T-cell (primary cell): ENCODE measurements at regions not wholly inside any gene's neighbourhood (a gene's known extent, or its start where the extent isn't known, plus 50 kb on each side); places are given as distances from the start of the nearest gene placed in this dataset.
"Not testable (repeated sequence)": the region's sequence is repeated elsewhere in the genome, so short reads cannot be mapped to it uniquely, and the experiment has no call there.

Experiments used
- ATAC-seq, 4 experiments: fragments of 200-7000 bp in 3 of 4; fragments of 150-1000 bp in 1 of 4; cut with Tn5 transposase; replicated peaks in 1 of 4; 1 replicate in 3 of 4; 2 replicates in 1 of 4; pipeline ENCODE4 v1.10.0; 2021; ENCODE audit warnings: moderate library complexity in 3 of 4, mild to moderate bottlenecking in 2 of 4, moderate number of reproducible peaks in 1 of 4
- CTCF ChIA-PET, 2 donors: fragments of 300-600 bp; sonication (Branson Sonifier 250); formaldehyde crosslinking; loops; one replicate each; lab custom pipeline; 2022; ENCODE audit warnings: antibody characterized with exemption in 2 of 2; lab: Charles Lee
- POLR2A ChIA-PET, 2 donors: fragments of 300-600 bp; sonication (Branson Sonifier 250); formaldehyde crosslinking; loops; one replicate each; lab custom pipeline; 2022; ENCODE audit warnings: antibody characterized with exemption in 2 of 2; lab: Charles Lee
- DNase-seq, 35 experiments: peaks; one replicate each; pipeline versions ENCODE4 v3.0.0 to v3.0.0-alpha.2; 2013 to 2023
- H3K27ac ChIP-seq: one replicate; pipeline ENCODE4 v1.5.1; 2013; ENCODE audit warnings: low read length
- H3K27me3 ChIP-seq, 2 experiments: replicated peaks in 1 of 2; 1 replicate in 1 of 2; 2 replicates in 1 of 2; pipeline versions ENCODE4 v1.6.1 to v1.7.0; 2013; ENCODE audit warnings: low read length in 1 of 2, mixed read lengths in 1 of 2; ENCODE audit not compliant: control insufficient read depth in 2 of 2, insufficient read depth in 2 of 2; ENCODE audit errors: extremely low read depth in 1 of 2
- H3K36me3 ChIP-seq, 2 donors: 1 replicate in 1 of 2; 2 replicates in 1 of 2; pipeline versions ENCODE4 v1.6.1 to v1.7.0; 2013; ENCODE audit warnings: low read length in 1 of 2; ENCODE audit not compliant: control insufficient read depth in 2 of 2, insufficient read depth in 1 of 2; ENCODE audit errors: extremely low read depth in 1 of 2
- H3K4me1 ChIP-seq, 2 experiments: 1 replicate in 1 of 2; 2 replicates in 1 of 2; pipeline versions ENCODE4 v1.6.1 to v1.7.0; 2013; ENCODE audit warnings: low read length in 2 of 2, mixed read lengths in 1 of 2; ENCODE audit not compliant: insufficient read depth in 2 of 2, control insufficient read depth in 1 of 2; ENCODE audit errors: extremely low read depth in 1 of 2
- H3K4me3 ChIP-seq, 2 donors: 1 replicate in 1 of 2; 2 replicates in 1 of 2; pipeline versions ENCODE4 v1.5.1 to v1.7.0; 2013; ENCODE audit warnings: mild to moderate bottlenecking in 2 of 2, low read length in 1 of 2, moderate library complexity in 1 of 2; ENCODE audit not compliant: control insufficient read depth in 1 of 2; ENCODE audit errors: extremely low read depth in 1 of 2
- H3K9me3 ChIP-seq: 2 replicates; pipeline ENCODE4 v1.7.0; 2013
- H3K27ac Mint-ChIP-seq, 2 donors: one replicate each; pipeline ENCODE4 v1.8.0; 2020 to 2021; ENCODE audit warnings: mild to moderate bottlenecking in 2 of 2, mixed read lengths in 2 of 2
- H3K27me3 Mint-ChIP-seq, 2 donors: one replicate each; pipeline ENCODE4 v1.8.0; 2021 to 2022; ENCODE audit warnings: mixed read lengths in 2 of 2
- H3K36me3 Mint-ChIP-seq: one replicate; pipeline ENCODE4 v1.8.0; 2021; ENCODE audit warnings: mixed read lengths
- H3K4me1 Mint-ChIP-seq, 3 donors: one replicate each; pipeline ENCODE4 v1.8.0; 2020 to 2022; ENCODE audit warnings: mixed read lengths in 3 of 3, mild to moderate bottlenecking in 1 of 3
- H3K4me3 Mint-ChIP-seq, 3 donors: one replicate each; pipeline ENCODE4 v1.8.0; 2020 to 2022; ENCODE audit warnings: mild to moderate bottlenecking in 3 of 3, mixed read lengths in 3 of 3, moderate library complexity in 3 of 3
- H3K9me3 Mint-ChIP-seq, 3 donors: one replicate each; pipeline ENCODE4 v1.8.0; 2020 to 2022; ENCODE audit warnings: mixed read lengths in 3 of 3
- WGBS: methylation state at CpG from one replicate; pipeline ENCODE4 v1.1.5; 2013; ENCODE audit warnings: missing lambda C conversion rate; ENCODE audit not compliant: insufficient coverage; 5-methylcytosine and 5-hydroxymethylcytosine counted together

GRCh38 chr11:96842731-96843130, 452.9 kb downstream of the JRKL start:
- H3K4me1 ChIP-seq, result no peaks in the 10 kb centered on the region
- POLR2A ChIA-PET, result no interaction called here
- WGBS, result no CpG with 5 or more reads among the region's 1 CpG

DNA sequence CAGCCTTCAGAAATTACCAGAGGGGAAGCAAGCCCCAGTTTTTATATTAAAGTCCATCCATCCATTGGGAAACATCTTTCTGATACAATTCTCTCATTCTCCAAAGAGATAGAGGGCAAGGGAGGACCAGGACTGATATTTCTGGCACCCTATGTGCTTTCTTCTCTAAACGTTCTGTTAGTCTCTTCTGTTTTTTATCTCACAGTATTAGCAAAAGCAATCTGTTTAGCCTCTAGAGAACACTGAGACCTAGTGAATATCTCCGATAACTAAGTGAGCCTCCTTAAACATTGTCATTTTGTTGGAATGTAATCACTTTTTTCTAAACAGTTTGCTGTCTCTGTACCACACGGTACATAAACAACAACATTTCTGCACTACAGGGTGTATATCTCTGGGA, 464.6 kb downstream of the JRKL start:
- Histone ChIP-seq H3K27ac (no peak overlapping the region), H3K4me3 (no peak overlapping the region), H3K4me1 (no peaks in the 10 kb centered on the region), H3K9me3 (no peaks in the 10 kb centered on the region), H3K36me3 (no peaks in the 10 kb centered on the region), H3K27me3 (no peaks in the 10 kb centered on the region)
- DNase-seq (no peak), ATAC-seq (no peak)
- WGBS, result no CpG with 5 or more reads among the region's 3 CpGs
- Mint-ChIP-seq H3K9me3 (peaks cover 0 to 20% (median 7%) of the 10 kb centered on the region in 3 donors), H3K36me3 (no peaks in the 10 kb centered on the region), H3K27ac (no peak overlapping the region), H3K27me3 (no peaks in the 10 kb centered on the region), H3K4me1 (no peaks in the 10 kb centered on the region), H3K4me3 (no peak overlapping the region)
- CTCF ChIA-PET, result no interaction called here
- POLR2A ChIA-PET, result no interaction called here

More at GRCh38 chr11:96842731-96843130, 452.9 kb downstream of the JRKL start:
- Mint-ChIP-seq H3K27ac (no peak overlapping the region), H3K27me3 (no peaks in the 10 kb centered on the region), H3K9me3 (peaks cover 3 to 21% (median 7%) of the 10 kb centered on the region in 3 donors), H3K4me3 (no peak overlapping the region), H3K36me3 (no peaks in the 10 kb centered on the region), H3K4me1 (no peaks in the 10 kb centered on the region)
- no peak overlapping the region for H3K4me3 ChIP-seq
- DNase-seq, result no peak
- no peak for ATAC-seq
- H3K27me3 ChIP-seq, result no peaks in the 10 kb centered on the region
- H3K27ac ChIP-seq, result no peak overlapping the region
- CTCF ChIA-PET, result no interaction called here
- H3K36me3 ChIP-seq, result no peaks in the 10 kb centered on the region
- no peaks in the 10 kb centered on the region for H3K9me3 ChIP-seq

- DNase-seq, H3K4me3 Mint-ChIP-seq, H3K36me3 Mint-ChIP-seq, H3K4me1 Mint-ChIP-seq, ATAC-seq, H3K9me3 ChIP-seq, H3K4me3 ChIP-seq, H3K4me1 ChIP-seq, POLR2A ChIA-PET, CTCF ChIA-PET, H3K27ac Mint-ChIP-seq, H3K27me3 Mint-ChIP-seq, H3K36me3 ChIP-seq, H3K27me3 ChIP-seq, H3K27ac ChIP-seq: not testable (repeated sequence)
- H3K9me3 Mint-ChIP-seq, result peaks cover 11 to 20% (median 13%) of the 10 kb centered on the region in 3 donors
- 79% methylated on average over 2 of the region's 3 CpGs for WGBS
Measured at GRCh38 chr11:96861722-96862121, 471.9 kb downstream of the JRKL start.

GRCh38 chr11:96863520-96863919, 473.7 kb downstream of the JRKL start:
- Mint-ChIP-seq H3K36me3 (no peaks in the 10 kb centered on the region), H3K27ac (no peak overlapping the region), H3K27me3 (no peaks in the 10 kb centered on the region), H3K4me3 (no peak overlapping the region), H3K4me1 (no peaks in the 10 kb centered on the region), H3K9me3 (peaks cover 11 to 20% (median 13%) of the 10 kb centered on the region in 3 donors)
- no peaks in the 10 kb centered on the region for H3K36me3 ChIP-seq
- no peaks in the 10 kb centered on the region for H3K27me3 ChIP-seq
- ChIA-PET CTCF (no interaction called here), POLR2A (no interaction called here)
- 83% methylated on average over 3 of the region's 3 CpGs for WGBS
- DNase-seq, result no peak
- no peaks in the 10 kb centered on the region for H3K4me1 ChIP-seq
- no peaks in the 10 kb centered on the region for H3K9me3 ChIP-seq
- no peak for ATAC-seq
- H3K27ac ChIP-seq, result no peak overlapping the region
- H3K4me3 ChIP-seq, result no peak overlapping the region

GRCh38 chr11:96865020-96865419, 475.2 kb downstream of the JRKL start:
- no peaks in the 10 kb centered on the region for H3K27me3 Mint-ChIP-seq
- H3K36me3 Mint-ChIP-seq, result no peaks in the 10 kb centered on the region
- DNase-seq (no peak), ATAC-seq (no peak)
- no peaks in the 10 kb centered on the region for H3K36me3 ChIP-seq
- H3K27me3 ChIP-seq, result no peaks in the 10 kb centered on the region
- H3K27ac Mint-ChIP-seq, result no peak overlapping the region
- no CpG with 5 or more reads among the region's 2 CpGs for WGBS
- H3K4me1 ChIP-seq, result no peaks in the 10 kb centered on the region
- H3K9me3 Mint-ChIP-seq, result peaks cover 5 to 25% (median 10%) of the 10 kb centered on the region in 3 donors
- no peak overlapping the region for H3K4me3 Mint-ChIP-seq
- no peak overlapping the region for H3K27ac ChIP-seq
- H3K4me3 ChIP-seq, result no peak overlapping the region
- no peaks in the 10 kb centered on the region for H3K9me3 ChIP-seq
- ChIA-PET CTCF (no interaction called here), POLR2A (no interaction called here)
- H3K4me1 Mint-ChIP-seq, result no peaks in the 10 kb centered on the region

- CTCF ChIA-PET, result no interaction called here
- Histone ChIP-seq H3K27me3 (no peaks in the 10 kb centered on the region), H3K27ac (no peak overlapping the region), H3K36me3 (no peaks in the 10 kb centered on the region), H3K9me3 (no peaks in the 10 kb centered on the region), H3K4me3 (no peak overlapping the region), H3K4me1 (no peaks in the 10 kb centered on the region)
- POLR2A ChIA-PET, result no interaction called here
- no peak overlapping the region for H3K4me3 Mint-ChIP-seq
- H3K4me1 Mint-ChIP-seq, result no peaks in the 10 kb centered on the region
- no peaks in the 10 kb centered on the region for H3K36me3 Mint-ChIP-seq
- no peak for DNase-seq
- peaks cover 0 to 12% (median 10%) of the 10 kb centered on the region in 3 donors for H3K9me3 Mint-ChIP-seq
- no peak for ATAC-seq
- H3K27me3 Mint-ChIP-seq, result no peaks in the 10 kb centered on the region
- H3K27ac Mint-ChIP-seq, result no peak overlapping the region
Measured at GRCh38 chr11:96869207-96869606, 479.4 kb downstream of the JRKL start.

GRCh38 chr11:96875712-96876111, 485.9 kb downstream of the JRKL start:
- ATAC-seq, result no peak
- no peak overlapping the region for H3K4me3 Mint-ChIP-seq
- H3K27ac Mint-ChIP-seq, result no peak overlapping the region
- 71% methylated on average over 2 of the region's 4 CpGs for WGBS
- no peaks in the 10 kb centered on the region for H3K9me3 ChIP-seq
- H3K4me1 Mint-ChIP-seq, result no peaks in the 10 kb centered on the region
- H3K27me3 Mint-ChIP-seq, result no peaks in the 10 kb centered on the region
- no peaks in the 10 kb centered on the region for H3K4me1 ChIP-seq
- H3K36me3 ChIP-seq, result no peaks in the 10 kb centered on the region
- DNase-seq, result no peak
- no peak overlapping the region for H3K27ac ChIP-seq
- no peak overlapping the region for H3K4me3 ChIP-seq
- ChIA-PET CTCF (no interaction called here), POLR2A (no interaction called here)
- H3K27me3 ChIP-seq, result no peaks in the 10 kb centered on the region
- H3K9me3 Mint-ChIP-seq, result peaks cover 0 to 4% (median 2%) of the 10 kb centered on the region in 3 donors
- no peaks in the 10 kb centered on the region for H3K36me3 Mint-ChIP-seq
